ENCODE measurements at regions not wholly inside any gene's neighbourhood (a gene's known extent, or its start where the extent isn't known, plus 50 kb on each side); places are given as distances from the start of the nearest gene placed in this dataset.

- H4K20me1 ChIP-seq (ENCODE audit: insufficient read depth, low read length): no peaks in the 10 kb centered on the region
- H3K9ac ChIP-seq (ENCODE audit: low read length): no peak overlapping the region
- no peak overlapping the region for H3K27ac ChIP-seq (ENCODE audit: low read depth, low read length)
- H3K4me3 ChIP-seq (ENCODE audit: insufficient read depth, low read depth, low read length): no peak overlapping the region
- H3K4me3 Mint-ChIP-seq (ENCODE audit: unreplicated experiment): peak overlapping the region; percentile 45
- no peaks in the 10 kb centered on the region for H3K4me1 Mint-ChIP-seq (ENCODE audit: low read depth, unreplicated experiment)
- no peak overlapping the region for H3K4me2 ChIP-seq (ENCODE audit: low read length)
- H3K36me3 ChIP-seq (ENCODE audit: insufficient read depth, low read length): no peaks in the 10 kb centered on the region
- H3K27ac Mint-ChIP-seq (ENCODE audit: unreplicated experiment): no peak overlapping the region
- peaks cover 15% of the 10 kb centered on the region for H3K27me3 ChIP-seq (ENCODE audit: insufficient read depth, low read length)
- peaks cover 74% of the 10 kb centered on the region for H3K27me3 Mint-ChIP-seq (ENCODE audit: low read depth, unreplicated experiment)
- no peak for TF ChIP-seq EZH2 (IDR thresholded peaks at IDR 0.05; ENCODE audit: insufficient read depth, low read length)
- H3K4me1 ChIP-seq (ENCODE audit: insufficient read depth, low read length): no peaks in the 10 kb centered on the region
- H2AFZ ChIP-seq (ENCODE audit: low read depth, low read length): no peak overlapping the region
- FAIRE-seq (no peak), DNase-seq (ENCODE audit: low read depth) (no peak)
- H3K9me3 Mint-ChIP-seq (ENCODE audit: unreplicated experiment): peaks cover 3% of the 10 kb centered on the region
- H3K36me3 Mint-ChIP-seq (ENCODE audit: low read depth, unreplicated experiment): no peaks in the 10 kb centered on the region
- H3K79me2 ChIP-seq (ENCODE audit: insufficient read depth, low read length): no peaks in the 10 kb centered on the region
- H3K9me3 ChIP-seq (ENCODE audit: insufficient read depth, low read depth, low read length): no peaks in the 10 kb centered on the region
Observed at GRCh38 chr7:155362380-155363145, 64.9 kb downstream of the INSIG1 start.

GRCh38 chr7:155363146-155363539 lies 65.5 kb downstream of the INSIG1 start:
- Histone ChIP-seq H3K4me1 (ENCODE audit: insufficient read depth, low read length) (no peaks in the 10 kb centered on the region), H3K36me3 (ENCODE audit: insufficient read depth, low read length) (no peaks in the 10 kb centered on the region), H3K9me3 (ENCODE audit: insufficient read depth, low read depth, low read length) (no peaks in the 10 kb centered on the region), H3K4me2 (ENCODE audit: low read length) (no peak overlapping the region), H3K27ac (ENCODE audit: low read depth, low read length) (no peak overlapping the region), H3K27me3 (ENCODE audit: insufficient read depth, low read length) (peaks cover 12% of the 10 kb centered on the region), H3K79me2 (ENCODE audit: insufficient read depth, low read length) (no peaks in the 10 kb centered on the region), H3K4me3 (ENCODE audit: insufficient read depth, low read depth, low read length) (no peak overlapping the region), H3K9ac (ENCODE audit: low read length) (no peak overlapping the region), H2AFZ (ENCODE audit: low read depth, low read length) (no peak overlapping the region), H4K20me1 (ENCODE audit: insufficient read depth, low read length) (no peaks in the 10 kb centered on the region)
- DNase-seq (ENCODE audit: low read depth): no peak
- no peak overlapping the region for H3K27ac Mint-ChIP-seq (ENCODE audit: unreplicated experiment)
- no peaks in the 10 kb centered on the region for H3K4me1 Mint-ChIP-seq (ENCODE audit: low read depth, unreplicated experiment)
- TF ChIP-seq EZH2 (IDR thresholded peaks at IDR 0.05; ENCODE audit: insufficient read depth, low read length) (no peak), CTCF (IDR thresholded peaks at IDR 0.05; ENCODE audit: insufficient read depth, low read depth, low read length) (no peak)
- H3K4me3 Mint-ChIP-seq (ENCODE audit: unreplicated experiment): no peak overlapping the region
- no peaks in the 10 kb centered on the region for H3K36me3 Mint-ChIP-seq (ENCODE audit: low read depth, unreplicated experiment)
- peaks cover 3% of the 10 kb centered on the region for H3K9me3 Mint-ChIP-seq (ENCODE audit: unreplicated experiment)
- H3K27me3 Mint-ChIP-seq (ENCODE audit: low read depth, unreplicated experiment): peaks cover 69% of the 10 kb centered on the region
- FAIRE-seq: no peak

GRCh38 chr7:155363852-155364600 lies 66.3 kb downstream of the INSIG1 start:
- Histone ChIP-seq H2AFZ (ENCODE audit: low read depth, low read length) (no peak overlapping the region), H4K20me1 (ENCODE audit: insufficient read depth, low read length) (no peaks in the 10 kb centered on the region), H3K27me3 (ENCODE audit: insufficient read depth, low read length) (peaks cover 12% of the 10 kb centered on the region), H3K9ac (ENCODE audit: low read length) (no peak overlapping the region), H3K79me2 (ENCODE audit: insufficient read depth, low read length) (no peaks in the 10 kb centered on the region), H3K36me3 (ENCODE audit: insufficient read depth, low read length) (no peaks in the 10 kb centered on the region), H3K27ac (ENCODE audit: low read depth, low read length) (no peak overlapping the region), H3K4me2 (ENCODE audit: low read length) (no peak overlapping the region), H3K9me3 (ENCODE audit: insufficient read depth, low read depth, low read length) (no peaks in the 10 kb centered on the region), H3K4me3 (ENCODE audit: insufficient read depth, low read depth, low read length) (no peak overlapping the region), H3K4me1 (ENCODE audit: insufficient read depth, low read length) (no peaks in the 10 kb centered on the region)
- Mint-ChIP-seq H3K36me3 (ENCODE audit: low read depth, unreplicated experiment) (no peaks in the 10 kb centered on the region), H3K9me3 (ENCODE audit: unreplicated experiment) (peaks cover 6% of the 10 kb centered on the region), H3K4me3 (ENCODE audit: unreplicated experiment) (no peak overlapping the region), H3K27ac (ENCODE audit: unreplicated experiment) (no peak overlapping the region), H3K27me3 (ENCODE audit: low read depth, unreplicated experiment) (peaks cover 74% of the 10 kb centered on the region), H3K4me1 (ENCODE audit: low read depth, unreplicated experiment) (no peaks in the 10 kb centered on the region)
- no peak for FAIRE-seq
- no peak for DNase-seq (ENCODE audit: low read depth)
- TF ChIP-seq EZH2 (IDR thresholded peaks at IDR 0.05; ENCODE audit: insufficient read depth, low read length) (no peak), CTCF (IDR thresholded peaks at IDR 0.05; ENCODE audit: insufficient read depth, low read depth, low read length) (no peak)
